Mesenteric fat pad (tissue), 1 donor: ENCODE measurements at regions not wholly inside any gene's neighbourhood (a gene's known extent, or its start where the extent isn't known, plus 50 kb on each side); places are given as distances from the start of the nearest gene placed in this dataset.
"Not testable (repeated sequence)": the region's sequence is repeated elsewhere in the genome, so short reads cannot be mapped to it uniquely, and the experiment has no call there.

Experiments
- DNase-seq: peaks from one replicate; pipeline ENCODE4 v3.0.0-alpha.2; 2020; ENCODE audit warnings: low spot score
- donor health status: DM: yes; HTN: yes; CAD: no.

- DNase-seq = no peak
Observed at GRCh38 chr5:92641031-92641962, 939.7 kb downstream of the NR2F1-AS1 start.

- no peak for DNase-seq
Observed at GRCh38 chr5:92640340-92640739, 940.7 kb downstream of the NR2F1-AS1 start.

GRCh38 chr5:92637960-92638359 is 943.1 kb downstream of the NR2F1-AS1 start:
- DNase-seq = no peak

- DNase-seq = no peak
Observed at GRCh38 chr5:92637247-92637646, 943.8 kb downstream of the NR2F1-AS1 start.

- no peak for DNase-seq
Observed at GRCh38 chr5:92635001-92635461, 946.0 kb downstream of the NR2F1-AS1 start.

- DNase-seq = no peak
Observed at GRCh38 chr5:92633875-92634487, 947.0 kb downstream of the NR2F1-AS1 start.

- DNase-seq = no peak
Observed at GRCh38 chr5:92633176-92633575, 947.8 kb downstream of the NR2F1-AS1 start.

- peak; percentile 78 for DNase-seq
Observed at GRCh38 chr5:92631237-92631701, 949.8 kb downstream of the NR2F1-AS1 start.

- no peak for DNase-seq
Observed at GRCh38 chr5:92629574-92629973, 951.4 kb downstream of the NR2F1-AS1 start.

- DNase-seq = no peak
Observed at GRCh38 chr5:92629000-92629399, 952.0 kb downstream of the NR2F1-AS1 start.

GRCh38 chr5:92627186-92627585 is 953.8 kb downstream of the NR2F1-AS1 start:
- no peak for DNase-seq

- DNase-seq = no peak
Observed at GRCh38 chr5:92616085-92616484, 964.9 kb downstream of the NR2F1-AS1 start.

- no peak for DNase-seq
Observed at GRCh38 chr5:92613546-92613945, 967.5 kb downstream of the NR2F1-AS1 start.

GRCh38 chr5:92610435-92610834 is 970.6 kb downstream of the NR2F1-AS1 start:
- DNase-seq = not testable (repeated sequence)

GRCh38 chr5:92605591-92605990 is 975.4 kb downstream of the NR2F1-AS1 start:
- no peak for DNase-seq

- no peak for DNase-seq
Observed at GRCh38 chr5:92599217-92599810, 981.7 kb downstream of the NR2F1-AS1 start.

GRCh38 chr5:92594031-92594430 is 987.0 kb downstream of the NR2F1-AS1 start:
- DNase-seq = no peak

GRCh38 chr5:92588876-92589275 is 992.1 kb downstream of the NR2F1-AS1 start:
- no peak for DNase-seq

- DNase-seq = no peak
Observed at GRCh38 chr5:92581690-92582089, 999.3 kb downstream of the NR2F1-AS1 start.

GRCh38 chr5:92581249-92581648 is 999.8 kb downstream of the NR2F1-AS1 start:
- DNase-seq = no peak

GRCh38 chr5:92580814-92581213 is 1000.2 kb downstream of the NR2F1-AS1 start:
- no peak for DNase-seq

GRCh38 chr5:92574023-92574422 is 1007.0 kb downstream of the NR2F1-AS1 start:
- DNase-seq = no peak
